Fibroblast of the conjunctiva (primary cell): ENCODE measurements at regions not wholly inside any gene's neighbourhood (a gene's known extent, or its start where the extent isn't known, plus 50 kb on each side); places are given as distances from the start of the nearest gene placed in this dataset.

ENCODE experiments used
- DNase-seq: peaks from one replicate; pipeline ENCODE4 v3.0.0-alpha.2; 2010; ENCODE audit warnings: low read depth

GRCh38 chr9:118187408-118187807, 483.2 kb downstream of the TLR4 start:
- no peak for DNase-seq

- no peak for DNase-seq
Observed at GRCh38 chr9:118189615-118190014, 485.4 kb downstream of the TLR4 start.

GRCh38 chr9:118192807-118193206, 488.6 kb downstream of the TLR4 start:
- no peak for DNase-seq

- no peak for DNase-seq
Observed at GRCh38 chr9:118209343-118209742, 505.1 kb downstream of the TLR4 start.

GRCh38 chr9:118215549-118215948, 511.3 kb downstream of the TLR4 start:
- DNase-seq = no peak

GRCh38 chr9:118222375-118222774, 518.2 kb downstream of the TLR4 start:
- no peak for DNase-seq

GRCh38 chr9:118223111-118223510, 518.9 kb downstream of the TLR4 start:
- DNase-seq = no peak

- DNase-seq = no peak
Observed at GRCh38 chr9:118230329-118230728, 526.1 kb downstream of the TLR4 start.

- no peak for DNase-seq
Observed at GRCh38 chr9:118236625-118237024, 532.4 kb downstream of the TLR4 start.

- no peak for DNase-seq
Observed at GRCh38 chr9:118238139-118238538, 533.9 kb downstream of the TLR4 start.

GRCh38 chr9:118252027-118252426, 547.8 kb downstream of the TLR4 start:
- DNase-seq = no peak

GRCh38 chr9:118262191-118262590, 558.0 kb downstream of the TLR4 start:
- DNase-seq = no peak

GRCh38 chr9:118263949-118264348, 559.7 kb downstream of the TLR4 start:
- no peak for DNase-seq

- no peak for DNase-seq
Observed at GRCh38 chr9:118268046-118268445, 563.8 kb downstream of the TLR4 start.

- DNase-seq = no peak
Observed at GRCh38 chr9:118269623-118270022, 565.4 kb downstream of the TLR4 start.

- no peak for DNase-seq
Observed at GRCh38 chr9:118271331-118271730, 567.1 kb downstream of the TLR4 start.

- DNase-seq = no peak
Observed at GRCh38 chr9:118271936-118272335, 567.7 kb downstream of the TLR4 start.

GRCh38 chr9:118273048-118273447, 568.8 kb downstream of the TLR4 start:
- DNase-seq = no peak

GRCh38 chr9:118276784-118277183, 572.6 kb downstream of the TLR4 start:
- DNase-seq = no peak

GRCh38 chr9:118281772-118282171, 577.6 kb downstream of the TLR4 start:
- DNase-seq = no peak

- DNase-seq = no peak
Observed at GRCh38 chr9:118283488-118283887, 579.3 kb downstream of the TLR4 start.

GRCh38 chr9:118290116-118290515, 585.9 kb downstream of the TLR4 start:
- DNase-seq = no peak

GRCh38 chr9:118295413-118295812, 591.2 kb downstream of the TLR4 start:
- DNase-seq = no peak

GRCh38 chr9:118302721-118303120, 598.5 kb downstream of the TLR4 start:
- DNase-seq = no peak

- no peak for DNase-seq
Observed at GRCh38 chr9:118303216-118303615, 599.0 kb downstream of the TLR4 start.
